ENCODE measurements at regions not wholly inside any gene's neighbourhood (a gene's known extent, or its start where the extent isn't known, plus 50 kb on each side); places are given as distances from the start of the nearest gene placed in this dataset.

- no peaks in the 10 kb centered on the region for H3K9me2 ChIP-seq (ENCODE audit: insufficient read depth)
Measured at GRCh38 chr5:97475847-97476246, 292.8 kb upstream of the RIOK2 start.

GRCh38 chr5:97476852-97477534, 293.9 kb upstream of the RIOK2 start:
- Histone ChIP-seq H3K79me2 (ENCODE audit: insufficient read depth) (no peaks in the 10 kb centered on the region), H3K9ac (no peak overlapping the region), H3K4me3 (no peak overlapping the region), H3K27ac (no peak overlapping the region), H3K36me3 (ENCODE audit: low read depth) (no peaks in the 10 kb centered on the region), H3K4me1 (ENCODE audit: insufficient read depth) (no peaks in the 10 kb centered on the region), H2AFZ (no peak overlapping the region), H3K9me2 (ENCODE audit: insufficient read depth) (no peaks in the 10 kb centered on the region), H4K20me1 (ENCODE audit: insufficient read depth) (no peaks in the 10 kb centered on the region), H3K9me3 (ENCODE audit: low read depth) (no peaks in the 10 kb centered on the region), H3F3A (ENCODE audit: insufficient read depth) (no peaks in the 10 kb centered on the region), H3K27me3 (replicated peaks; ENCODE audit: insufficient read depth) (no peaks in the 10 kb centered on the region), H3K4me2 (ENCODE audit: unreplicated experiment) (no peak overlapping the region)
- no peak for DNase-seq
- in situ Hi-C loops (cut with MboI): no loop called here
- TF ChIP-seq EZH2 (IDR thresholded peaks at IDR 0.05; ENCODE audit: insufficient read depth, poor library complexity, severe bottlenecking) (no peak), EZH2phosphoT487 (IDR thresholded peaks at IDR 0.05; ENCODE audit: insufficient read depth, low read depth) (no peak)
- WGBS, 2 experiments (ENCODE audit: low coverage in 1 of 2, low lambda C conversion rate in 2 of 2, missing lambda C conversion rate in 2 of 2): 81 to 90% methylated on average over 2 of the region's 2 CpGs

More at GRCh38 chr5:97475847-97476246, 292.8 kb upstream of the RIOK2 start:
- WGBS, 2 experiments (ENCODE audit: low coverage in 1 of 2, low lambda C conversion rate in 2 of 2, missing lambda C conversion rate in 2 of 2): 58 to 68% methylated on average over 3 of the region's 3 CpGs
- TF ChIP-seq EZH2phosphoT487 (IDR thresholded peaks at IDR 0.05; ENCODE audit: insufficient read depth, low read depth): no peak
- no peak for TF ChIP-seq EZH2 (IDR thresholded peaks at IDR 0.05; ENCODE audit: insufficient read depth, poor library complexity, severe bottlenecking)
- H4K20me1 ChIP-seq (ENCODE audit: insufficient read depth): no peaks in the 10 kb centered on the region
- DNase-seq: no peak
- in situ Hi-C loops (cut with MboI): no loop called here
- H3K4me1 ChIP-seq (ENCODE audit: insufficient read depth): no peaks in the 10 kb centered on the region
- no peak overlapping the region for H2AFZ ChIP-seq
- no peaks in the 10 kb centered on the region for H3K9me3 ChIP-seq (ENCODE audit: low read depth)
- H3K4me3 ChIP-seq: no peak overlapping the region
- no peaks in the 10 kb centered on the region for H3F3A ChIP-seq (ENCODE audit: insufficient read depth)
- no peaks in the 10 kb centered on the region for H3K36me3 ChIP-seq (ENCODE audit: low read depth)
- H3K27me3 ChIP-seq (replicated peaks; ENCODE audit: insufficient read depth): no peaks in the 10 kb centered on the region
- H3K9ac ChIP-seq: no peak overlapping the region
- H3K27ac ChIP-seq: no peak overlapping the region
- H3K4me2 ChIP-seq (ENCODE audit: unreplicated experiment): no peak overlapping the region
- no peaks in the 10 kb centered on the region for H3K79me2 ChIP-seq (ENCODE audit: insufficient read depth)

GRCh38 chr5:97478483-97478882, 295.4 kb upstream of the RIOK2 start:
- DNase-seq: no peak
- no peaks in the 10 kb centered on the region for H3K9me3 ChIP-seq (ENCODE audit: low read depth)
- in situ Hi-C loops (cut with MboI): no loop called here

GRCh38 chr5:97480313-97480712, 297.3 kb upstream of the RIOK2 start:
- whole genome bisulfite sequencing, 2 experiments (ENCODE audit: low coverage in 1 of 2, low lambda C conversion rate in 2 of 2, missing lambda C conversion rate in 2 of 2): 45 to 63% methylated on average over 3 of the region's 3 CpGs

More at GRCh38 chr5:97478483-97478882, 295.4 kb upstream of the RIOK2 start:
- Histone ChIP-seq H2AFZ (no peak overlapping the region), H4K20me1 (ENCODE audit: insufficient read depth) (no peaks in the 10 kb centered on the region), H3K27me3 (replicated peaks; ENCODE audit: insufficient read depth) (no peaks in the 10 kb centered on the region), H3K79me2 (ENCODE audit: insufficient read depth) (no peaks in the 10 kb centered on the region), H3K27ac (no peak overlapping the region), H3K4me2 (ENCODE audit: unreplicated experiment) (no peak overlapping the region), H3K4me3 (no peak overlapping the region), H3K4me1 (ENCODE audit: insufficient read depth) (no peaks in the 10 kb centered on the region), H3F3A (ENCODE audit: insufficient read depth) (no peaks in the 10 kb centered on the region), H3K36me3 (ENCODE audit: low read depth) (no peaks in the 10 kb centered on the region), H3K9me2 (ENCODE audit: insufficient read depth) (no peaks in the 10 kb centered on the region), H3K9ac (no peak overlapping the region)
- TF ChIP-seq EZH2phosphoT487 (IDR thresholded peaks at IDR 0.05; ENCODE audit: insufficient read depth, low read depth) (no peak), EZH2 (IDR thresholded peaks at IDR 0.05; ENCODE audit: insufficient read depth, poor library complexity, severe bottlenecking) (no peak)

More at GRCh38 chr5:97480313-97480712, 297.3 kb upstream of the RIOK2 start:
- H3K9me3 ChIP-seq (ENCODE audit: low read depth): no peaks in the 10 kb centered on the region
- no peak for DNase-seq
- no peak overlapping the region for H2AFZ ChIP-seq
- no peak overlapping the region for H3K4me3 ChIP-seq
- H3K36me3 ChIP-seq (ENCODE audit: low read depth): no peaks in the 10 kb centered on the region
- H3F3A ChIP-seq (ENCODE audit: insufficient read depth): no peaks in the 10 kb centered on the region
- H3K79me2 ChIP-seq (ENCODE audit: insufficient read depth): no peaks in the 10 kb centered on the region
- no peak for TF ChIP-seq EZH2phosphoT487 (IDR thresholded peaks at IDR 0.05; ENCODE audit: insufficient read depth, low read depth)
- TF ChIP-seq EZH2 (IDR thresholded peaks at IDR 0.05; ENCODE audit: insufficient read depth, poor library complexity, severe bottlenecking): no peak
- no peak overlapping the region for H3K4me2 ChIP-seq (ENCODE audit: unreplicated experiment)
- no peak overlapping the region for H3K9ac ChIP-seq
- H3K9me2 ChIP-seq (ENCODE audit: insufficient read depth): no peaks in the 10 kb centered on the region
- no peaks in the 10 kb centered on the region for H3K27me3 ChIP-seq (replicated peaks; ENCODE audit: insufficient read depth)
- H3K4me1 ChIP-seq (ENCODE audit: insufficient read depth): no peaks in the 10 kb centered on the region
- H3K27ac ChIP-seq: no peak overlapping the region
- in situ Hi-C loops (cut with MboI): no loop called here
- no peaks in the 10 kb centered on the region for H4K20me1 ChIP-seq (ENCODE audit: insufficient read depth)

Measured in GM23248 (cell line).